GM13977 (cell line): ENCODE measurements at regions not wholly inside any gene's neighbourhood (a gene's known extent, or its start where the extent isn't known, plus 50 kb on each side); places are given as distances from the start of the nearest gene placed in this dataset.

Experiments
- DNase-seq: peaks from one replicate; pipeline ENCODE4 v3.0.0; 2012; ENCODE audit warnings: low spot score
- CTCF ChIP-seq: IDR thresholded peaks from 2 replicates; pipeline ENCODE4 v1.5.1; 2012; ENCODE audit warnings: mild to moderate bottlenecking, control low read depth; ENCODE audit not compliant: insufficient read depth; ENCODE audit errors: extremely low read depth, missing control alignments
- in situ Hi-C: fragments of 300-500 bp; cut with MboI; formaldehyde crosslinking; loops from one replicate; pipeline ENCODE4 v1.12.0; 2022; ENCODE audit warnings: low sequenced_read_pairs, low pct_unique_long_range_greater_than_20kb, mixed read lengths, inconsistent platforms; ENCODE audit not compliant: unreplicated experiment

- in situ Hi-C loops, result no loop called here
- no peak for DNase-seq
- TF ChIP-seq CTCF, result no peak
These were observed 193.8 kb upstream of the STK17B start for GRCh38 chr2:196365145-196365544.

GRCh38 chr2:196365923-196366322, 194.5 kb upstream of the STK17B start:
- no peak for DNase-seq
- in situ Hi-C loops, result no loop called here
- TF ChIP-seq CTCF, result no peak

- TF ChIP-seq CTCF, result no peak
- in situ Hi-C loops, result no loop called here
- no peak for DNase-seq
These were observed 196.3 kb upstream of the STK17B start for GRCh38 chr2:196367633-196368032.

GRCh38 chr2:196368546-196369225, 197.3 kb upstream of the STK17B start:
- no peak for DNase-seq
- in situ Hi-C loops, result no loop called here
- no peak for TF ChIP-seq CTCF

GRCh38 chr2:196369967-196370366, 198.6 kb upstream of the STK17B start:
- no peak for DNase-seq
- in situ Hi-C loops, result no loop called here
- TF ChIP-seq CTCF, result no peak

GRCh38 chr2:196370381-196370780, 199.0 kb upstream of the STK17B start:
- no peak for DNase-seq
- in situ Hi-C loops, result no loop called here
- TF ChIP-seq CTCF, result no peak
